Activated CD4-positive, alpha-beta T cell treated with anti-CD3 and anti-CD28 coated beads, Interleukin-2, amount 50 U/mL, for 4 hours (primary cell): ENCODE measurements at regions not wholly inside any gene's neighbourhood (a gene's known extent, or its start where the extent isn't known, plus 50 kb on each side); places are given as distances from the start of the nearest gene placed in this dataset.
"Not testable (repeated sequence)": the region's sequence is repeated elsewhere in the genome, so short reads cannot be mapped to it uniquely, and the experiment has no call there.

Experiments used
- DNase-seq, 2 experiments: peaks; one replicate each; pipeline ENCODE4 v3.0.0-alpha.2; 2020

- not testable (repeated sequence) for DNase-seq
Measured at GRCh38 chr9:65566018-65566417, 109.7 kb upstream of the ZNG1E start.

GRCh38 chr9:65519018-65519417 lies 156.7 kb upstream of the ZNG1E start:
- DNase-seq = not testable (repeated sequence)

GRCh38 chr9:65514465-65514864 lies 161.3 kb upstream of the ZNG1E start:
- DNase-seq = not testable (repeated sequence)

GRCh38 chr9:65507897-65508296 lies 167.8 kb upstream of the ZNG1E start:
- not testable (repeated sequence) for DNase-seq

- DNase-seq = not testable (repeated sequence)
Measured at GRCh38 chr9:65504686-65505085, 171.0 kb upstream of the ZNG1E start.

GRCh38 chr9:65503696-65504095 lies 172.0 kb upstream of the ZNG1E start:
- not testable (repeated sequence) for DNase-seq

GRCh38 chr9:65482890-65483289 lies 192.8 kb upstream of the ZNG1E start:
- DNase-seq = not testable (repeated sequence)

GRCh38 chr9:65481291-65481690 lies 194.4 kb upstream of the ZNG1E start:
- not testable (repeated sequence) for DNase-seq

GRCh38 chr9:65474891-65475290 lies 189.9 kb upstream of the FOXD4L5 start:
- not testable (repeated sequence) for DNase-seq

GRCh38 chr9:65473059-65473822 lies 188.2 kb upstream of the FOXD4L5 start:
- DNase-seq = not testable (repeated sequence)

GRCh38 chr9:65471106-65471505 lies 186.1 kb upstream of the FOXD4L5 start:
- DNase-seq = not testable (repeated sequence)

- DNase-seq = not testable (repeated sequence)
Measured at GRCh38 chr9:65466911-65467734, 182.1 kb upstream of the FOXD4L5 start.

GRCh38 chr9:65465246-65465895 lies 180.4 kb upstream of the FOXD4L5 start:
- DNase-seq = not testable (repeated sequence)

- not testable (repeated sequence) for DNase-seq
Measured at GRCh38 chr9:65462476-65462875, 177.5 kb upstream of the FOXD4L5 start.

- DNase-seq = no peak
Measured at GRCh38 chr9:65459756-65460320, 174.8 kb upstream of the FOXD4L5 start.

GRCh38 chr9:65458992-65459391 lies 174.0 kb upstream of the FOXD4L5 start:
- no peak for DNase-seq

GRCh38 chr9:65458465-65458864 lies 173.5 kb upstream of the FOXD4L5 start:
- no peak for DNase-seq

GRCh38 chr9:65456991-65457390 lies 172.0 kb upstream of the FOXD4L5 start:
- not testable (repeated sequence) for DNase-seq

- not testable (repeated sequence) for DNase-seq
Measured at GRCh38 chr9:65455751-65456647, 171.0 kb upstream of the FOXD4L5 start.

GRCh38 chr9:65455136-65455535 lies 170.1 kb upstream of the FOXD4L5 start:
- DNase-seq = not testable (repeated sequence)

- not testable (repeated sequence) for DNase-seq
Measured at GRCh38 chr9:65454666-65455065, 169.7 kb upstream of the FOXD4L5 start.

GRCh38 chr9:65454034-65454433 lies 169.0 kb upstream of the FOXD4L5 start:
- not testable (repeated sequence) for DNase-seq
